Ureter (tissue), 1 donor: ENCODE measurements at regions not wholly inside any gene's neighbourhood (a gene's known extent, or its start where the extent isn't known, plus 50 kb on each side); places are given as distances from the start of the nearest gene placed in this dataset.
A peak's percentile ranks its signal among the peaks of the same experiment; 100 is the strongest.
"Not testable (repeated sequence)": the region's sequence is repeated elsewhere in the genome, so short reads cannot be mapped to it uniquely, and the experiment has no call there.

Source experiments
- DNase-seq: peaks from one replicate; pipeline ENCODE4 v3.0.0-alpha.2; 2020; ENCODE audit warnings: low spot score
- donor health status: DM: yes; HTN: yes; CAD: no.

DNA sequence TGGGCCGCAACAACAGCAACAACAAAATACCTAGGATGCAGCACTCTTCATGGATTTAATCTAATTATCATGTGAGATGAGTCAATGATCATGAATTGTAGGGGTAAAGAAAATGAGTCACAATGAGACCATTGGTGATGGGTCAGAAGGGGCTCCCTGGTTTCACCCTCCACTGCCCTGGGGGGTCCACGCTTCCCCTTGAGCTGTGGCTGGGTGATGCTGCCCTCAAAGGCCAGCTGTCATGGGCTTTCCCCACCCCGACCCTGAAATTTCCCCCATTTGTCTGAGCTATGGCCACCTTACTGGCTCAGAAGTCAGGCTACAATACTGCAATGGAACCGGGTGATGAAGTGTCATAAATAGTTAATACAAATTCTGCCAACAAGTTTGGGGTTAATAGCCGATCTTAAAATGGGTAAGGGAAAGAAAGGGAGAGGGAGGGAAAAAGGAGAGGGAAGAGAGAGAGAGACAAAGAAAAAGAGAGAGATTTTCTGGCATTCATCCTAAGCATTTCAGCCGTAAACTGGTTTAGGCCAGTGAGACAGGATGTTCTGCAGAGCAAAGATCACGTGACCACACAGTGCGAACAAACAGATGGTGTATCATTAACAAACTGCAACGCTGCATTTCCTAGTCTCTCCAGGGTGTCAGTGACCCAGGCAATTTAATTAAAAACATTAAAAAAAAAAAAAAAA is 143.4 kb upstream of the ERRFI1 start:
- peak; percentile 84 for DNase-seq

GRCh38 chr1:8167936-8168335 is 141.8 kb upstream of the ERRFI1 start:
- DNase-seq = no peak

GRCh38 chr1:8166406-8166805 is 140.3 kb upstream of the ERRFI1 start:
- DNase-seq = no peak

DNA sequence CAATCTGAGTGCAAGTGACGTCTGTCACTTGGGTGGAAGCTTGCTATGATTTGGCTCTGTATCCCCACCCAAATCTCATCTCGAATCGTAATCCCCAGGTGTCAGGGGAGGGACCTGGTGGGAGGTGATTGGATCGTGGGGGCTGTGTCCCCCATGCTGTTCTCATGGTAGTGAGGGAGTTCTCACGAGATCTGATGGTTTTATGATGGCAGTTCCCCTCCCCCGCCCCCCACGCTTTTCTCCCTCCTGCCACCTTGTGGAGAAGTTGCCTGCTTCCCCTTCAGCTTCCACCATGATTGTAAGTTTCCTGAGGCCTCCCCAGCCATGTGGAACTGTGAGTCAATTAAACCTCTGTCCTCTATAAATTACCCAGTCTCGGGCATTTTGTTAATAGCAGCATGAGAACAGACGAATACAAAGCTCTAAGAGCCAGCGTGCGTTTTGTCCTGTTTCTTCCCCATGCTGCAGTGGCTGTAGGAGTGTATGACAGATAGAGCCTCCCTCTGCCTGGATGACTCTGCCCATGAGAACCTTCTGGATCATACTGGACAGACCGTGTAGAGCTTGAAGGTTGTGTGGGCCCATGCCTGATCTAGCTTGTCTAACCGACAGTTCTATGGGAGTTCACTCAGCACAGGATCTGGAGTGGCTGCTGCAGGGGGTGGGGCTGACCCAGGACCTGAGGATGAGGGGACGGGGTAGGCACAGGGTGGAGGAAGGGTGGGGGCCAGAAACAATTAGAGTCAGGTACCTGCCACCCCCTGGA is 139.7 kb upstream of the ERRFI1 start:
- DNase-seq = no peak

GRCh38 chr1:8164670-8165069 is 138.6 kb upstream of the ERRFI1 start:
- no peak for DNase-seq

DNA sequence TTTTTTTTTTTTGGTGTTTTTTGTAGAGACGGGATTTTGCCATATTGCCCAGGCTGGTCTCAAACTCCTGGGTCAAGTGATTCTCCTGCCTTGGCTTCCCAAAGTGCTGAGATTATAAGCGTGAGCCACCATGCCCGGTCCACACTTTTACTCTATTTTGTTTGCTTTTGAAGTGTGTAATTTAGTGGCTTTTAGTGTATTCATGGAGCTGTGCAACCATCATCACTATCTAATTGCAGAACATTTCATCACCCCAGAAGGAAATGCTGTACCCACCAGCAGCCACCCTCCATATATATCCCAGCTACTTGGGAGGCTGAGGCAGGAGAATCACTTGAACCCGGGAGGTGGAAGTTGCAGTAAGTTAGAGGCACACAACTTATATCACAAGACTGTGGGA is 136.9 kb upstream of the ERRFI1 start:
- DNase-seq = no peak

DNA sequence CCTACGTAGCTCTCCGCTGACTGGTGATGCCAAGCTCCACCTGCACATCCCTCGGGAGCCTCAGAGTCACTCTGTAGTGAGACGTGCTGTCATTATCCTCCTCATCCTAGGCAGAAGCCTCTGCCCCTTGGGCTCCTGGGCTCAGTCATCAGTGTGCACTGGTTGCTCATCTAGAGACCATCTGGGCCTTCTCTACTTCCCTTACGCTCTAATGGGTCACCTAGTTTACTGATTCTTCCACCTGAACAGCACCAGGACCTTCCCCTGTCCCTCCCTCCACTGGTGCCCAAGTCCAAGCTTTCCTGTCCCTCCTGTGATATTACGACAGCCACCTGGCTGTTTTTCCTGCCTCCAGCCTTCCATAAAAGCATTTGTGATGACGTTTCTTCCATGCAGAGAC is 136.1 kb upstream of the ERRFI1 start:
- no peak for DNase-seq

DNA sequence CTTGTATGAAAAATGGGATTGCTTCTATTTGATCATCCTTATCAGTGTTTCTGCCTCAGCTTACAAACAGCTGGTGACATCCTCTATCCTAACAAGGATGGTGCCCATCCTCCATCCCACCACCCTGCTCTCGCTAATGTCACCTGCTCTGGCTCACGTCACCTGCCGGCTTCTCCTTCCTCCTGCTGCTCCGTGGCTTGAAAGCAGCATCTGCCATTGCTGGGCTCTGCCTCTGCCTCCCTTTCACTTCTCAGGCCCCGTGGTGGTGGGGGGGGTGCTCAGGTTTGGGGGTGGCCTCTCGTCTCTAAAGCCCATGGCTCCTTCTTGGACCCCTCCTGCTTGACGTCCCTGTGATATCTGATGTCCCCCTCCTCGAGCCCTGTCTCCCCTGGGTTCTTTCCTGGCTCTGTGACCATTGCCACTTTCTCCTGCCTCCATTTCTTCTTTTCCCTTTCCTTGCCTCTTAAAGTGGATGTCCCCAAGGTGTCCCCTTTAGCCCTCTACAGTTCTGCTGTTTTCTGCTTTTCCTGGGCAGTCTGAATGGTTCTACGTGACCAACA is 135.5 kb upstream of the ERRFI1 start:
- no peak for DNase-seq

DNA sequence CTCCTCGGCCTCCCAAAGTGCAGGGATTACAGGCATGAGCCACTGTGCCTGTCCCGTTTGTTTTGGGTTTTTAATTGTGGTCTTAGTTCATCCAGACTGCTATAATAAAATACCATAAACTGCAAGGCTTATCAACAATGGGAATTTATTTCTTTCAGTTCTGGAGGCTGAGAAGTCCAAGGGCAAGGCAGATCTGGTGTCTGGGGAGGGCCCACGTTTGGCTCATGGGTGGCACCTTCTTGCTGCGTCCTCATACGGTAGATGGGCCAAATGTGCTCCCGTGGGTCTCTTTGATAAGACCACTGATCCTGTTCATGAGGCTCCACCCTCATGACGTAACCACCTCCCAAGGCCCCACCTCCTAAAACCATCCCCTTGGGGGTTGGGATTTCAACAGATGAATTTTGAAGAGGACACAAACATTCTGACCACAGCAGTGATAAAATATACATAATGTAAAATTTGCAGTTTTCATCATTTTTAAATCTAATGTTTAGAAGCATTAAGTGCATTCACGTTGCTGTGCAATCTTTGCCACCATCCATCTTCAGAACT is 133.4 kb upstream of the ERRFI1 start:
- DNase-seq = no peak

DNA sequence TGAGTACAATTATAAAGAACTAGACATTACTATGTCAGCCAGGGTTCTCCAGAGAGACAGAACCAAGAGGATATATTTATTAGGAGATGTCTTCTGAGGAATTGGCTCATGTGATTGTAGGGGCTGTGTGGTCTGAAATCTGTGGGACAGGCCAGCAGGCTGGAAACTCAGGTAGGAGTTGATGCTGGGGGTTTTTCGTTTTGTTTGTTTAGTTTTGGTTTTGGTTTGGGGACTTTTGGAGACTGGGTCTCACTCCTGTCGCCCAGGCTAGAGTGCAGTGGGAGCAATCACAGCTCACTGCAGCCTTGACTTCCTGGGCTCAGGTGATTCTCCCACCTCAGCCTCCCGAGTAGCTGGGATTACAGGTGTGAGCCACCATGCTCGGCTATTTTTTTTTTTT is 132.9 kb upstream of the ERRFI1 start:
- DNase-seq = no peak

DNA sequence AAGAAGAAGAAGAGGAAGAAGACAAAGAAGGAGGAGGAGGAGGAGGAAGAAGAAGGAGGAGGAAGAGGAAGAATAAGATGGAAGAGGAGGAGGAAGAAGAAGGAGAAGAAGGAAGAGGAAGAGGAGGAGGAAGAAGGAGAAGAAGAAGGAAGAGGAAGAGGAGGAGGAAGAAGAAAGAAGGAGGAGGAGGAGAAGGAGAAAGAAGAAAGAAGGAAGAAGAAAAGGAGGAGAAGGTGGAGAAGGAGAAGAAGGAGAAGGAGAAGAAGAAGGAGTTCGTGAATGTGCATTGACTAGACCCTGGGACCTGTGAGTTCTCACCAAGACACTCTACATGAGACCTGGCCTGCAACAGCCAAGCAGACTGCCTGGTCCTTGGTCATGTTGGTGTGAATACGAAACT is 131.7 kb upstream of the ERRFI1 start:
- no peak for DNase-seq

GRCh38 chr1:8155528-8156186 is 129.5 kb upstream of the ERRFI1 start:
- no peak for DNase-seq

DNA sequence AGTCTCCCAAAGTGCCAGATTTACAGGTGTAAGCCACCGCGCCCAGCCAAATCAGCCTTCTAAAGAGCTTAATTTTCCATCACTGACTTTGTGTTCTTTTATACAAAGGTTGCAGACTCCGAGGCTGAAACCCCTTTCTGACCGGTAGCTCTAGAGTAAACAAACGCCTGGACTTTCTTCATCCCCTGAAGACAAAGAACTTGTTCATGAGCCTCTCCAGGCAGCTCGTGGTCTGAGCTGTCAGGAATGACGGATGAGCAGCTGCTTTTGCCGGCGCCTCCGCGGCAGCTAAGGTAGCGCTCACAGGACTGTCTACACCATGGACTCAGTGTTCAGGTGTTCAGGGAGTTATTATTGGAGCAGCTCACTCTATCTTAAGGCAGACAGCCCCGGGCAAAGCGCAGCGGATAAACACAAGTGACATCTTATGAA is 128.5 kb upstream of the ERRFI1 start:
- no peak for DNase-seq

- DNase-seq = no peak
Measured at GRCh38 chr1:8153961-8154360, 127.9 kb upstream of the ERRFI1 start.

- DNase-seq = no peak
Measured at GRCh38 chr1:8152731-8153702, 126.9 kb upstream of the ERRFI1 start.

- DNase-seq = no peak
Measured at GRCh38 chr1:8151647-8152046, 125.5 kb upstream of the ERRFI1 start.

DNA sequence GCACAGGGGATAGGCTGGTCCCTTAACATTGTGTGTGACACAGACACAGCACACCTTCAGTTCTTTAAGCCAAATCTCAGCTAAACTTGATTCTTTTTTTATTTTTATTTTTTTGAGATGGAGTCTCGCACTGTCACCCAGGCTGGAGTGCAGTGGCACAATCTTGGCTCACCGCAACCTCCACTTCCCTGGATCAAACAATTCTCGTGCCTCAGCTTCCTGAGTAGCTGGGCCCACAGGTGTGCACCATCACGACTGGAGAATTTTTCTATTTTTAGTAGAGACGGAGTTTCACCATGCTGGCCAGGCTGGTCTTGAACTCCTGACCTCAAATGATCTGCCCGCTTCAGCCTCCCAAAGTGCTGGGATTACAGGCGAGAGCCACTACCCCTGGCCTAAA is 123.6 kb upstream of the ERRFI1 start:
- not testable (repeated sequence) for DNase-seq

- DNase-seq = no peak
Measured at GRCh38 chr1:8147956-8148355, 121.8 kb upstream of the ERRFI1 start.

DNA sequence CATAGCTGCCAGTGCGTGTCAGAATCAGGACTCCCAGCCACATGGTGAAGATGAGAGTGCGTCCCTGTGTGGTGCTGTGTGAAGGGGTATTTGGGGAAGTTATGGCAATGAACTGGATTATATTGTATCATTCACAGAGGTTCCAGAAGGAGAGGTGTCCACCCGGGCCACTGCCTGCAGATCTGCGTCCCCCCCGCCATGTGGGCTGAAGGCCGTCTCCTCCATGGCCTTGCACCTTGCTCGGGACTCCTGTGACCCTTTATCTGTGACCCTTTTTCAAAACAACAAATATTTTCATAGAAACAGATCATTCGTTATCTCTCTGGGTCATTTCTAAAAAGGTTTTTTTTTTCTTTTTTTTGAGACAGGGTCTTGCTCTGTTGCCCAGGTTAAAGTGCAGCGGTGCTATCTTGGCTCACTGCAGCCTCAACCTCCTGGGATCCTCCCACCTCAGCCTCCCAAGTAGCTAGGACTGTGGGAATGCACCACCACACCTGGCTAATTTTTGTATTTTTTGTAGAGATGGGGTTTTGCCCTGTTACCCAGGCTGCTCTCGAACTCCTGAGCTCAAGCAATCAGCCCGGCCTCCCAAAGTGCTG is 120.2 kb upstream of the ERRFI1 start:
- no peak for DNase-seq

DNA sequence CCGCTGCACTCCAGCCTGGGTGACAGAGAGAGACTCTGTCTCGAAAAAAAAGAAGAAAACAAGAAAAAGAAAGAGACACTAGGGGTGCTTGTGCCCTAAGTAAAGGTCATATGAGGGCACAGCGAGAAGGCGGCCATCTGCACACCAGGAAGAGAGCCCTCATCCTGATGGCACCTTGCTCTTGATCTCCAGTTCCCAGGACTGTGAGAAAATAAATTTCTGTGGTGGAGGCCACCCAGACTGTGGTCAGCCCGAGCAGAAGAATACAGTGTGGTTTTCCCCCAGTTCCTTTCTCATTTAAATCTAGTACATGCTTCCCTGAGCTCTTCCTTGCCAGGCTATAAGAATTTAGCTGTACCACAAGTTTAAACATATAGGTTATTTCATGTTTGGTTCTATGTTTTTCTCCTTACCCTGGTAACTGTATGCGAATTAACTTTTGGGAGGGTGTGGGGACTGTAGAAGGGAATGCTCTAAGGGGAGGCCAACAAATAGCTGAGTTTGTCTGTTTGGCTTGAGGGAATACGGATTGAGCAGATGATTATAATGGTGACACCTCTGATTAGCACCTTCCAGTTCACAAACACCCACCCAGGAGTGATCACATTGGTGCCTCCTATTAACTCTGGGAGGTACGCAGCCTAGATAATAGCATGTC is 119.6 kb upstream of the ERRFI1 start:
- DNase-seq = no peak
